A673 (cell line): ENCODE measurements at regions not wholly inside any gene's neighbourhood (a gene's known extent, or its start where the extent isn't known, plus 50 kb on each side); places are given as distances from the start of the nearest gene placed in this dataset.

ENCODE experiments used
- CTCF ChIP-seq: fragments of 300-800, 200-600 bp; sonication (generic); conservative IDR thresholded peaks from 2 replicates; pipeline ENCODE4 v1.5.1; 2017; ENCODE audit warnings: low read depth, mild to moderate bottlenecking, antibody characterized with exemption, low read length, moderate library complexity, mixed read lengths
- EZH2 ChIP-seq: fragments of 200-600 bp; sonication (generic); IDR thresholded peaks from 2 replicates; pipeline ENCODE4 v1.6.1; 2017; ENCODE audit warnings: borderline replicate concordance, low read depth, mild to moderate bottlenecking, mixed read lengths, antibody characterized with exemption, low read length; ENCODE audit not compliant: poor library complexity, severe bottlenecking

- TF ChIP-seq CTCF (no peak), EZH2 (no peak)
These were observed 85.1 kb upstream of the USP47 start for GRCh38 chr11:11756718-11757117.
